GM21360 (cell line): ENCODE measurements at regions not wholly inside any gene's neighbourhood (a gene's known extent, or its start where the extent isn't known, plus 50 kb on each side); places are given as distances from the start of the nearest gene placed in this dataset.

Experiments
- ATAC-seq: cut with Tn5 transposase; IDR thresholded peaks from one replicate; pipeline ENCODE4 v1.9.1; 2021; ENCODE audit warnings: mild to moderate bottlenecking, moderate library complexity; ENCODE audit not compliant: unreplicated experiment

DNA sequence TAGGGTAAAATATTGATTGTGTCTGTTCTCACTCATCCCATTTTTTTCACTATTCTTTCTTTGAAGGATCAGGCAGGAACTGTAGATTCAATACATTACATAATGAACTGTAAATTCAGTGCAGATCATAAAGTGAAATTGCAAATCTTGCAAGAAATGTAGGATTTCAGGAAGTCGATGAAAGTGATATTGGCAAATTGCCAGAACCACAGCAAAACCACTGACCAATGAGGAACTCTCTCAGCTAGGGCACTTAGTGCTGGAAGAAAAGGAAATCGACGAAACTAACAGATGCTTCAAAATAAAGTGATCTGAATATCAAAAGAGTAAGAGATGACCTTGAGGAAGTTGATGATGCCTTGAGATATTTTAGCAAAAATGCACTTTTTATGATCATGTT, 157.6 kb downstream of the AACS start:
- ATAC-seq: no peak

DNA sequence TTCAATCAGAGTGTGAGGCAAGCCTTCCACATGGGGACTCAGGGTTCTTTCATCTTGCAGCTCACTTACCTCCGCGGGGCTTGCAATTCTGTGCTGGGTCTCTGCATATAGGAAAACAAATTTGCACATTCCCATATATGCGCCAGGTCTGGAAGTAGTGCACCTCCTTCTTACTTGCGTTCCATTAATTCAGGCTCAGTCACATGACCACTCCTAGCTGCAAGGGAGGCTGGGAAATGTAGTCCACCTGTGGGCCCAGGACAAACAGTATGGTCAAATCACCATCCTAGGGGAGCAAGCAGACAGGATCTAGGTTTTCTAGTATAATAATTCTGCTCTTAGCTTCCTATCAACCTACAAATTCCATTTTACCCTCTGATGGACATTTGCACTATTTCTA, 160.4 kb downstream of the AACS start:
- no peak for ATAC-seq

DNA sequence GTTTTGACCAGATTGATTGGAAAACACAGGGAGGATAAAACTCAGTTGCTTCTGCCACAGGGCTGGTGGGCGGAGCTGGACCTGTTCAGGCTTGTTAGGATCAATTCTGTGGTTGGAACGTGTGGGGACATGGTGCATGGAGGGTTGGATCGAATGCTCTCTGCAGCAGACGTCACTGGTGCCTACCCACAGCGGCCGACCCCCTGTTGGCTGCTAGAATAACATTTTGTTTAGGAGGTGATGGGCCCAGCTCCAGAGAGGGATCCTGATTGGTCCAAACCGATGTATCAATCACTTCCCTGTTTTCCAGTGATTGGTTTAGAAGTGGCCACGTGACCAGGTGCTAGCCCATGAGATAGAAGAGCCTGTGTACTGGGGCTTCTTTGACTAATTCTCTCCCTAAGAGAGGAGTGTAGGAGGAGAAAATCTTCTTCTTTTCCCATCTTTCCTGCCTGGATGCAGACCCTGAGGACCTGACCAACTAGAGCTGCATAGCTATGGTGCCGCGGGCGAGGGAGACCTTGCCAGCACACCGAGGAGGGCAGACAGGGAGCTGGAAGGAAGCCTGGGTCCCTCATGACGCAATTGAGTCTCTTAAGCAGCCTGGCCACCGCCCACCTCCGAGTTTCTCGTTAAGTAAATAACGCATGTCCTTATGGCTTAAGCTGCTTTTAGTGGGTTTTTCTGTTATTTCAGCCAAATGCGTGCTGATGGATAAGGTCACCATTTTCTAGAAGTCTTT, 163.5 kb downstream of the AACS start:
- ATAC-seq: no peak

DNA sequence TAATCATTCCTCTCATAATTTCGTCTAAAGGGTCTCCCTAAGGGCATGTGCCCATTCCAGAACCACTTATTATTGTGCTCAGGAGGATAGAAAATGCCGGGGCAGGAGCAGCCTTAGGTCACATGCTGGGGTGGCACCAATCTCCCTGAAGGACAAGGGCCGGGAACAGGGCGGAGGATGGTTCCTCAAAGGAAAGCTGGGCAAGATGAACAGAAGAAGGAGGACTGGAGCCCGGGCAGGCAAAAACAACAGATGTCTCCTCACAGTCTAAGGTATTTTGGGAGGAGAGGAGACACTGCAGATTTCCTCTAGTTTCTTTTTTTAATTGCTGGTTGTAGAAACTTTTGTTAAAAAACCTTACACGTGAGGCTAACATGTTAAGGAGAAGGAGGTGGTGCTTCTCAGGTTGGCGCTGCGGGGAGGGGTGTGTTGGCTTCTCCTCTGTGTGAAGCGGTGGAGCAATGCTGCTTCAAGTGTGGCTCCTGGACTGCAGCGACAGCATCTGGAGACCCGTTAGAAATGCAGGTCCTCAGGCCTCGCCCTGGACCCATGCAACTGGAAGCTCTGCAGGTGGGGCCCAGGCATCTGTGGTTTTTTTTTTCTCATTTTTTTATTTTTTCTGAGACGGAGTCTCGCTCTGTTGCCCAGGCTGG, 164.8 kb downstream of the AACS start:
- ATAC-seq: no peak

DNA sequence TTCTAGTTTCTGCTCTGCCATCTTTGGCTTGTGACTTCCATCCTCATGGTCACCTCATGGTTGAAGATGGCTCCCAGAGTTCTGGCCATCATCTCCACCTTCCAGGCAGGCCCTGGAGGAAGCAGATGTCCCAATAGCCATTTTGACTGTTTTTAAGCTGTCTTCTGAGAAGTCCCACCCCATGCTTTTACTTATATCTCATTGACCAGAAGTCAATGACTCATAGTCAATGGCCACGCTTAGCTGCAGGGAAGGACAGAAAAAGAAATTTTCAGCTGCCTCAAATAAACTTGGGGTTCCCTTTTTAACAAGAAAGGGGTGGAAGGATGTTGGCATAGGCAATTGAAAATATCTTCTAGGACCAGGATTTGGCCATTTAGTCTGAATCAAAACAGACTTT, 168.1 kb downstream of the AACS start:
- no peak for ATAC-seq

DNA sequence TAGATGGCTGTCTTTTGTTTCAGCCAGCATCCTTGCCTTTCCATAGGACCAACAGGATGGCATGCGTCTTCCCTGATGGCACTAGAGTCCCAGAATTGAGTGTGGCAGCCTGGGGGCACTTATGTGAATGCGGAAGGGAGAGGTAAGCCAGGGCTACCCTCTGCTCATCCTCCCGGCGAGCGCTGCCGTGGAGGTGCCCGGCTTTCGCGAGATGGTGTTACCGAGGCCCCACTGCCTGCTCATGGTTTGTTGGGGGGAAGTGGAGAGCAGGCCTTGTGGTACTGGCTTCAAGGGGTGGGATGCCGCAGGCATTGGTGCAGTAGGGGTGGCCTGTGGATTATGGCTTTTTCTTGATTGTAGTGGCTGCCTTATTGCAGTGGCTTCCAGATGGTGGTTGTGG, 174.3 kb downstream of the AACS start:
- ATAC-seq: no peak

DNA sequence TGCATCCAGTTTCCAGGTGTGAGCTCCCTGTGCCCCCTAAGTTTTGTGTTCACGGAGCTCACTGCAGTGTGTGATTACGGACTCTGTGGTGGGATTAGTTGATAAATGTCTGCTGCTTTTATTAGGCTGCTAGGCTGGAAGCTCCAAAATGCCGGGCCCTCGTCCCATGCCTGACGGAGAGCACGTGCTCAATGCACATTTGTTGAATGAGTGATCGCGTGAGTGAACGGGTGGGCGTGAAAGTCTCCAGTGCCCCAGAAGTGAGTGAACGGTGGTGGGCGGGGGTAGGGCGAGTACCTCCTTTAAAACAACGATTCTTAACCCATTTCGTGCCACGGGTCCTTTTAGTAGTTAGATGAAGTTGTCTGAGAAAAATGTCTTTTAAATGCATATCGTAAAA, 175.5 kb downstream of the AACS start:
- ATAC-seq: no peak

DNA sequence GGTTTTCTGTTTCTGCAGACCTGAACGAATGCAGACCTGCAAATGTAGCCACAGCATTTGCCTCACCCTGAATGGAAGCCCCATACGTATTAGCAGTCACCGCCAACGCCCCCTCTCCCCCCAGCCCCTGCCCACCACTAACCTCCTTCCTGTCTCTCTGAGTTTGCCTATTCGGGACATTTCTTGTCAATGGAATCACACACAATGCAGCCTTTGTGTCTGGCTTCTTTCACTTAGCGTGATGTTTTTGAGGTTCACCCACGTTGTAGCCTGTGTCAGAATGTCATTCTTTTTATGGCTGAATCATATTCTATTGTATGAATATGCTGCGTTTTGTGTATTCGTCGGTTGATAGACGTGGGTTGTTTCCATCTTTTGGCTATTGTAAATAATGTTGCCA, 178.6 kb downstream of the AACS start:
- no peak for ATAC-seq

DNA sequence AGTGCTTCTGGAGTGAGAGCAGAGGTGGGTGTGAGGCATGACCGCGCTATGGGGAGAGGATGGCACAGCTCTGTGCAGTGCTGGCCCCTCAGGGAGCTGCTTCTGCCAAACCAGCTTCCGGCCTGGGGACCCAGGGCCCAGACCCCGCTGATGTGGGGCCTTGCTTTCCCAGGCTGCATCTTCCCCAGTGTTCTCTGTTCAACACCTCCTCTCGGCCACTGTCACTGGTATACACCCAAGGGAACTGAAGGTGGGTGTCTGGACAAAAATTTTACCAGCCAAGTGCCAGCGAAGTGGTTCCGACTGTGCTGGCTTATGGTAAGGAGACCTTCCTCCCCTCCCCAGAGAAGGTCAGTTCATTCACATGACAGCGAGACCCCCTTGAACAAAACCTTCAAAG, 179.1 kb downstream of the AACS start:
- no peak for ATAC-seq

DNA sequence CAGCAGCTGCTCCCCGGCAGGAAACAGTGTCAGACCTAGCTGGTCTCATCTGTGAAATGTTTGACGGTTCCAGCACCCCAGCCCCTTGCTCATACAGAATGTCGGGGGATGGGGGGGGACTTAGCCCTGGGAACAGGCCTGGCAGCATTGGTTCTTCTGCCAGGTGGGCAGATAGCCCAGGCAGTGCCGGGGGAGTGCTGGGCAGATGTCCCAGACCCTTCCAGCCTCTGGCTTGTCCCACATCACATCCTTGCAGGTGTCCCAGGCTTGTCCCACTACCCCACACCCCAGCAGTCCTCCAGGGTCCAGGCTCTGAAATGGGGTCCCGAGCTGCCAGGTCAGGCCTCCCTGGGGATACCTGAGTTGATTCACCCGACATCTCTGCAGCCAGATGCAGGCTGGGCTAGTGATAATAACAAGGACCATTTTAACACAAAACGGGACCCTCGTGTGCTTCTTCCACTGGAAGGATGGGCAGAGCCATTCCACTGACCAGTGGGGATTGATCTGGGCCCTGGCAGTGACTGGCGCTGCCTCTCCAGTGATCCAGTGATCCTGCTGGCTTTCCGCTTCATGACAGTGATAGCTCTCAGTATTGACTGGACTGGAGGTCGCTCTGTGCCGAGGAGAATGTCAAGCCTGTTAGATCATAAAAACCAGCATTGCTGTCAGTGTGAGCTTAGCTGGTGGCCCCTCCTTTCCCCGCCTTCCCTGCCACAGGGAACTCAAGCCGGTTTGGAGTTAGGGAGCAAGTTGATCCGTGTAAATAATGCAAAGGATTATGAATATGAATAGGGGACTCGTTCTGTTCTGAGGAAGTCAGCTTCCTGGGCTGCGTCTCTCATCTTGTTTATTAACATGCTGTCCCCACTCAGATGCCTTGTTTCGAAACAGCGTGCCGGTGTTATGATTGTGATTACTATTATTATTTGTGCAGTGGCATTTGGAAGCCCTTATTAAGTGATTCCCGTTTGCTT, 180.6 kb downstream of the AACS start:
- ATAC-seq: no peak

DNA sequence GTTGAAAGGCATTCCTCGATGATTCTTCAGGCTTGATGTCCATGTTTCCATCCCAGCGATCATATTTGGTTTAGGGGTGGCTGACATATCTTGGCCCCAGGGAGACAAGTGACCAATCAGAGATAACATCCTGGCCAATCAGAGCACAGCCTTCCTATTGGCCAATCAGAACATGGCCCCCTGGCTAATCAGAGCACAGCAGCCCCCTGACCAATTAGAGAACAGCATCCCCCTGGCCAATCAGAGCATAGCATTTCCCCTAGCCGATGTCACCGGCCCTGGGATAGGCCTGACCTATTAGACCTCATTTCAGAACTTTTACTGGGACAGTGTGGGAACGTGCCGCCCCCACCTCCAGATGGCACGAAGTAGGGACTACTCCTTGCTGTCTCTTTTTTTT, 182.2 kb downstream of the AACS start:
- no peak for ATAC-seq

DNA sequence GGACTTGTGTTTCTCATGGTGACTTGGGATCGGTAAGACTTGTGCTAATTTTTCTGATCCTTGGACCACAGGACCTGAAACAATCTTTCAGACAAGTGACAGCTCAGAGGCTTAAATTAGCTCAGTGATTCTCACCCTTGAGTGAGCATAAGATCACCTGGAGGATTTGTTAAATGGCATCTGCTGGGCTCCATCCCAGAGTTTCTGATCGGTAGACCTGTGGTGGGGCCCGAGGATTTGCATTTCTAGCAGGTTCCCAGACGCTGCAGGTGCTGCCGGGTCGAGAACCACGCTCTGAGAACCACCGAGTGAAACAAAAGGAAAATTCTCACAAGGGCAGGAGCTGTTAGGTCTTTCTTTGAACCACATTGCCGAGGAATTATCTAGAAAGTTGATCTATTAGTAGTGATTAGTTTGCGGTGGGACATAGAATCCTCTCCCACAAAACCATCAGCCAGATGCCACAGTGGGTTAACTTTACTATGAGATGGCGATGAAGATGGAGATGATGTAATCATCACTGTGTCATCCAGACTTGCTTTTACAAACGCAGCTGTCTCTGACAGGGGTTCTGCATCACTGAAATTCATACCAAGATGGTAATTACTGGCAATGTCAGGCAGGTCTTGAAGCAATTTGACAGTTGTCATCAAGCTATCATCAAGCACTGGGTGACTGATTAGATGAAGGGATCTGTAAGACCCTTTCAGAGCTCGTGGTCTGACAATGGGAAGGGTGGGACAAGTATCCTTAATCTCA, 184.0 kb downstream of the AACS start:
- no peak for ATAC-seq

DNA sequence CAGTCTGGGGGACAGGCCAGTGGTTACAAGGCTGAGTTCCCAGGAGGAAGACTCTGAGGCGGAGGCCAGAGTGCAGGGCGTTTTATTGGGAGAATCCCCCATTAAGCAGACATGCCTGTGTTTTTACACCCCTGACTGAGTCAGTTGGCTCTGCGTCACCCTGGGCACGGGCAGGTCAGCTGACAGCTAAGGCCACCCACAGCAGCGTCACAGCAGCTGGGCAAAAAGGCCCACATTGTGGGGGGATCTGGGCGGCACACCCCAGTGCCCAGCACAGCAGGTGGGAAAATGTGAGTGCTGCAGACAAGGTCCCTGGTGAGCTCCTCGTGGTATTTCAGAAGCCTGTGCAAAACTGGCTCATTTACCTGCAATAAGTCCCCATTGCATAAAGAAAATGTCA, 184.7 kb downstream of the AACS start:
- no peak for ATAC-seq

DNA sequence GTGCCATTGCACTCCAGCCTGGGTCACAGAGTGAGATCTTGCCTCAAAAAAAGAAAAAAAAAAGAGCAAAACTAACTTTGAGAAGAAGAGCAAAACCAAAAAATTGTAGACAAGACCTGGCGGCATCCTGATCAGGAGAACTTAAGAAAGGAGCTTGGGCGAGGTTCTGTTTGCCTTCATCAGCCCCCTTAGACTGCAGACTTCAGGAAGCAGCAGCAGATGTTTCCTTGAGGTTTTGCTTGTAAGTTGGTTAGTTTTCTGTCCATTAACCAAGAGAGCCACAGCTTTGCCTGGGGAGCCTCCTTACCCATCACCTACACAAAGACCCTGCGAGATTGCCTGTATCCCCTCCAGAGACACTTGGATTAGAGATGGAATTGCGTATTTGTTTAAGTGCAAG, 189.0 kb downstream of the AACS start:
- no peak for ATAC-seq

DNA sequence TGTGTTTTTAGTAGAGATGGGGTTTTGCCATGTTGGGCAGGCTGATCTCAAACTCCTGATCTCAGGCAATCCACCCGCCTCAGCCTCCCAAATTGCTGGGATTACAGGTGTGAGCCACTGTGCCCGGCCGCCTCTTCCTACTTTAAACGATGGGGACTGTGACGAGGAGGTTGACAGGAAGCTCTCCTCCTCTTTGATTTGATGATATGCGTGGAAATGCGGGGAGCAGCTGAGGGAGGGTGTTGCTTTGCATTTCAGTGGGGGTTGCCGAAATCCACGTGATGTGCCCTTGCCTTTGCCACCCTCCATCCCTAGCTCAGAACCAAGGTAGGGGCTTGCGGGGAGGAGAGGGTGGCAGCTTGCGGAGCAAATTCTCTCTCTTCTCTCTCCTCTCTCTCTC, 189.6 kb downstream of the AACS start:
- no peak for ATAC-seq

DNA sequence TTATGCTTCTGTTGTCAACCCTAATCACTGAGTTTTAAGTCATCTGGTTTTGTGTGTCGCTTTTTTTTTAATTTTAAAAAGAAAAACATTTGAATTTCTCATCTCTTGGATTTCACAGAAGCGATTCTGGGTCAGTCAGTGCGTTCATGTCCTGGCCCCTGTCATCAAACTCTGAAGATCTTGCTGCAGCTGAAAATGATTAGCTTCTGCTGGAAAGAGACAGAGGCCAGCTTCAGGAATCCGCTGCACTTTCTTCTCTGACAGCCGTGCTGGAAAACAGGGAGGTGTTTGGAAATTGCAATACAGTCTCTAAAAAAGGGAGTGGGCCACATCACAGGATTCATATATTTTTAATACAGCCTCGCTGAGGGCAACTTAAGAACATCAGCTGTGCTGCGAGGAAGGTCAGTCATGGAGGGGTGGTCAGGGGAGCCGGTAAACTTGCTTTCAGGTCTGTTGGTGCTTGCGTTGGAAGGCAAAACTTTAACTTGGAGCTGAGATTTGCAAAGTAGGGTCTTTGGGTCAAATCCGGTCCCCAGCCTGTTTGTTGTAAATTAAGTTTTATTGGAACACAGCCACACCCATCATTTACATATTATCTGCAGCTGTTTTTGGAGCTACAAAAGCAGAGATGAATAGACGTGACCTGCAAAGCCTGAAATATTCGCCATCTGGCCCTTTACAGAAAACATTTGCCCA, 190.8 kb downstream of the AACS start:
- no peak for ATAC-seq

DNA sequence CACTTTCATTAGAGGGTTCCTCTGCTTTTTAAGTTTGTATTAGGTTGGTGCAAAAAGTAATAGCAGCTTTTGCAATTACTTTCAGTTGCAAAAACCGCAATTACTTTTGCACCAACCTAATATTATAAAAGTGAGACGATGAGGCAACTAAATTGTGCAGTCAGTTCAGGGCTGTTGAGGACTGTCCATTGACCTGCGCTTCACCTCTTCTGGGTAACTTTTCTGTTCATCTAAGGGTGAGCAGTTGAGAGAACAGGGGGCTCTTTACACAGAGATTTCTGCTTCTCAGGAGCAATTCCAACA, 191.3 kb downstream of the AACS start:
- ATAC-seq: no peak

DNA sequence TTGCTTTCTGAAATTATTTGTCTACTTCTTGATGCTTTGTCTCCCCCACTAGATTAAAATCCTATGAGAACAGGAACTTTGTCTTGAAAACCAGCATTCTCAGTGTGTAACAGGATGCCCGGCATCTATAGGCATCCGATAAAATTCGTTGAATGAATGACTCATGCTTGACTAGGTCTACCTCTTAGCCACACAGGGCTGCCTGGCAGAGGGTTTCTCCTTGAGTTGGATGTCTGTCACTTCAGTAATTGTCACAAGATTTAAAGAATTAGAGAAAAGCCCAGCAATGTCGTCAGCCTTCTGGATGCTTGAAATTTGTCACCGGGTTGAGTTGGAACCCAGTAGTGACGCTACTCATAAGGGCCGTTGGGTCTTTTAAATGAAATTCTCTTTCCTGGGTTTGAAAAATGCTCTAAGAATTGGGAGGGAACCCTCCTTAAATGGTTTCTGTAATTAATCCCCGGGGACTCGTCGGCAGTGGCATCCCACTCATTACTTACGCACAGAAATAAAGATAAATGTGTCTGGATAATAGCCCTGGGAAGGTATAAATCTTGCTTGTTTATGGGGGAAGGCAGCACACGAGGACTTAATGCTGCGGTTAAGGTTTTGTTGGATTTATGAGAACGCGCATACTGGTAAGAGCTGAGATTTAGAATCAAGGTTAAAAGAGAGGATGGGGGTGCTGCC, 194.1 kb downstream of the AACS start:
- ATAC-seq: no peak

DNA sequence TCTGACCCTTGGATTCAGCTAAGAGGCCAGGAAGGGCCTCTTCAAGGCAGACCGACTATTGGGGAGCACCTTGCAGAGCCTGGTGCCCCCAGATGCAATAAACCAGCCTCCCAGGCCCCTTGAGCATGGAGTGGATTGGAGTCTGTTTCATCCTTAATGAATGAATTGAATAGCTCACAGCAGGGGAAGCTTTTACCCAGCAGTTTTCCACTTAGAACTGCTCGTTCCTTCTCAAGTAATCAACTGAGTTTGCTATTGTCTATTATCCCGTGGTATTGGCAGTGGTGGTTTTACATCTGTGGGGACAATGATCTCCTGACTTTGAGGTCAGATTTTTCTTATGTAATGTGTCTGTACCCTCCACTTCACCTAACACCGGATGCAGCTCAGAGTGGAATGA, 197.6 kb downstream of the AACS start:
- no peak for ATAC-seq

DNA sequence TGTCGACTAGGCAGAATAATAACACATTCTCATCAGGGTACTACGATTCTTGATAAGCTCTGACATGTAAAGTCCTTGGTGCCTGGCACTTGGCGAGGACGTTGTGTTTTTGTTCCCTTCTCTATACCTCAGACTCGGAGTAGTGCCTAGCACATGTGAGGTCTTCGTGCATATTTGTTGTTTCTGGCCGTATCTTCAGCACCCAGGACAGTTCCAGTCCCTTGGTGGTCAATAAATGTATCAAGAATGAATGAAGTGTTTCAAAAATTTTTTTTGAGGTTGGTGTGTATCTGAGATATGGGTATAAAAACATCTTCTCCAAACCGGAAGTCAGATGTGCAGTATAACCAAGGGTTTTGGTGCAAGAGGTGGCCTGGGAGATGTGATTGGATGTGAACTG, 198.2 kb downstream of the AACS start:
- no peak for ATAC-seq
